GM21447 (cell line): ENCODE measurements at regions not wholly inside any gene's neighbourhood (a gene's known extent, or its start where the extent isn't known, plus 50 kb on each side); places are given as distances from the start of the nearest gene placed in this dataset.
"Not testable (repeated sequence)": the region's sequence is repeated elsewhere in the genome, so short reads cannot be mapped to it uniquely, and the experiment has no call there.

Experiments
- ATAC-seq: cut with Tn5 transposase; IDR thresholded peaks from one replicate; pipeline ENCODE4 v1.9.1; 2021; ENCODE audit not compliant: unreplicated experiment

- not testable (repeated sequence) for ATAC-seq
Observed at GRCh38 chr21:28381000-28381745, 611.5 kb downstream of the LTN1 start.

- no peak for ATAC-seq
Observed at GRCh38 chr21:28380241-28380640, 612.4 kb downstream of the LTN1 start.

- ATAC-seq, result no peak
Observed at GRCh38 chr21:28378026-28378425, 614.7 kb downstream of the LTN1 start.

- no peak for ATAC-seq
Observed at GRCh38 chr21:28375708-28376385, 616.8 kb downstream of the LTN1 start.

GRCh38 chr21:28374881-28375280 lies 617.8 kb downstream of the LTN1 start:
- ATAC-seq, result no peak

GRCh38 chr21:28371713-28372112 lies 621.0 kb downstream of the LTN1 start:
- ATAC-seq, result no peak

- no peak for ATAC-seq
Observed at GRCh38 chr21:28359300-28359699, 633.4 kb downstream of the LTN1 start.

- ATAC-seq, result no peak
Observed at GRCh38 chr21:28358702-28359101, 634.0 kb downstream of the LTN1 start.

GRCh38 chr21:28358170-28358569 lies 634.5 kb downstream of the LTN1 start:
- ATAC-seq, result no peak

GRCh38 chr21:28357743-28358142 lies 634.9 kb downstream of the LTN1 start:
- no peak for ATAC-seq

- no peak for ATAC-seq
Observed at GRCh38 chr21:28356422-28356821, 636.3 kb downstream of the LTN1 start.

GRCh38 chr21:28345934-28346333 lies 646.7 kb downstream of the LTN1 start:
- ATAC-seq, result no peak

- ATAC-seq, result no peak
Observed at GRCh38 chr21:28344985-28345384, 647.7 kb downstream of the LTN1 start.

GRCh38 chr21:28342212-28342810 lies 650.4 kb downstream of the LTN1 start:
- no peak for ATAC-seq

GRCh38 chr21:28339403-28339802 lies 653.3 kb downstream of the LTN1 start:
- no peak for ATAC-seq

- no peak for ATAC-seq
Observed at GRCh38 chr21:28338701-28339305, 653.9 kb downstream of the LTN1 start.

GRCh38 chr21:28337315-28337714 lies 655.4 kb downstream of the LTN1 start:
- no peak for ATAC-seq

- ATAC-seq, result no peak
Observed at GRCh38 chr21:28336314-28336713, 656.4 kb downstream of the LTN1 start.

- ATAC-seq, result no peak
Observed at GRCh38 chr21:28334407-28334806, 658.3 kb downstream of the LTN1 start.

GRCh38 chr21:28333578-28334075 lies 659.0 kb downstream of the LTN1 start:
- ATAC-seq, result no peak

- no peak for ATAC-seq
Observed at GRCh38 chr21:28332796-28333195, 659.9 kb downstream of the LTN1 start.

GRCh38 chr21:28325618-28326017 lies 667.1 kb downstream of the LTN1 start:
- no peak for ATAC-seq
